ENCODE measurements at regions not wholly inside any gene's neighbourhood (a gene's known extent, or its start where the extent isn't known, plus 50 kb on each side); places are given as distances from the start of the nearest gene placed in this dataset.

DNA sequence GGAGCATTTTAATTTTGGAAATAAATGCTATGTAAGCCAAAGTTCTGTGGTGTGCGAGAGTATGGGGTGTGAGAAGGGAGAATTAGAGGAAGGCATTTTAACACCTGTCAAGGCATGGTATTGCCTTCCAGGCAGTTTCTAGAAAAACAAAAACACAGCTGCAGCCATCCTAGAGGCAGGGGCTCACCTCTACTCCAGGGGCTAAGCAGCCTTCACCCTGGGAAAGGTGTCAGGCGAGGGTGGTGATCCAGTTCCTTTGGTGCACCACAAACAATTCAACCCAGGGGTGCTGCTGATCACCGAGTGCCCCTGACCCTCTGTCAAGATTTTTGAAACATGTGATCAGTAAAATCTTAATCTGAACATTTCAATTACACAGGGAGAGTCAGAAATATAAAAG, 59.2 kb upstream of the GPR26 start:
- no peak for DNase-seq (ENCODE audit: low spot score)

- no peak for DNase-seq (ENCODE audit: low spot score)
Observed at GRCh38 chr10:123607386-123607785, 58.8 kb upstream of the GPR26 start.

DNA sequence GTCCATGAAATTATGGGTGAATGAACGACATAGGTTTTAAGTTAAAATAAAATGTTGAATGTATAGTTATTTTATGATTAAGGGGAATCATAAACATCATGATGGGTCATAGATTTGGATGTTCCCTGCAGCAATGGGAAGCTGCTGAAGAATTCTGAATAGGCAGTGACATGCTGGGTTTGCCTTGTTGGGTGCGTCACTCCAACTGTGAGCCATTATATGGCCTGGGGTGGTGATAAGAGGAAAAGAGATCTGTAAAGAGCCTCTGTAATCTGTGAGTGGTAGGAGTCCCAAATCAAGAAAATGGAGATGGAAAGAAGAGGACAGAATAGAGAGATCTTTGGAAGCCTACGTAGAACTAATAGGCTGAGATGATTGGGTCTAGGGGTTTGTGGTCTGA, 58.1 kb upstream of the GPR26 start:
- no peak for DNase-seq (ENCODE audit: low spot score)

DNA sequence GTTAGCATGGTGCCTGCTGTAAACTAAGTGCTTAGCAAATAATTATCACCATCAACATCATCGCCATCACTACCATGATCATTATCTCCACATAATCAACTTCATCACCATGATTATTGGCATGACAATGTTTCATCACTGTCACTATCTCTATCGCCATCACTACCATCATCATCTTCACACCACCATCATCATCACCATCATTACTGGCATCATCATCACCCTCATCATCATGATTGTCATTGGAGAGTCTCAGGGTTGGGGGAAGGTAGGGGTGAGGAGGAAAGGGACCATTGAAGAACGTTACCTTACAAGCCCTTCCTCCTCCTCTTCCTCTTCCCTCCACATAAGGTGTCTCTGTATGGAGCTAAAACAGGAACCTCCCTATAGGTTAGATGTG, 54.9 kb upstream of the GPR26 start:
- DNase-seq (ENCODE audit: low spot score) = no peak

DNA sequence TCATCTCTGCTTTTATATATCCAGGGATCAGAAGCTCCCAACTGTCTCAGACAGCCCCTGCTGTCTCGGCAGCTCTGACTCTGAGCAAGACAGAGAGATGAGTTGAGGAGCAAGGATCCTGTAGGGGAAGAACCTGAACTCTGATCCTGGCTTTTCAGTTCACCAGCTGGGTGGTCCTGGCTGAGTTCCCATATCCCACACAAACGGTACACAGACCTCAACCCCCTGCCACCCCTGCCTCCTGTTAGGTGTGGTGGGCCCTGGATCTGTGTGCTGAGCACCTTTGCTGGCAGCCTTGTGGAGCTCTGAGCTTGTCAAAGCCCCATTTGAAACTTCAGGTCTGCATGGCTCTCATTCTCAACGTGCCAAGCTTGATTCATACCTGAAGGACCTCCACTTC, 54.3 kb upstream of the GPR26 start:
- no peak for DNase-seq (ENCODE audit: low spot score)

- DNase-seq (ENCODE audit: low spot score) = no peak
Observed at GRCh38 chr10:123613346-123613850, 52.8 kb upstream of the GPR26 start.

DNA sequence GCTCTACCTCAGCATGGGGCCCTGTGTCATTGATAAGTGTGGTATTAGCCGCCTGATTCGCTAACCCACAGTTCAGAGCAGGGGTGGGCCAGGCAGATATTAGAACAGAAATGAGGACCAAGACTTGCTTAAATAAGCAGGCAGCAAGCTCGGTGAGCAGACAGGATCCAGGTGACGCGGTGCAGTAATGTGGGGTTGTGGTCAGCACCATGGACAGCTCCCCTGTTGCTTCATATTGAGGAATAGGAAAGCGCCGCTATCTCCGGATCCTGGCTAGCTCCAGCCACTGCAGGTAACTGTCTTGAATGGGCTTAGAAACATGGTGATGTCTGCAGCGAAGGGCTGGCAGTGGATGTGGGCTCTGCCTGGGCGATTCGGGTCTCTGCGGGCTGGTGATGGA, 51.3 kb upstream of the GPR26 start:
- DNase-seq (ENCODE audit: low spot score) = peak; percentile 34

All from activated CD4-positive, alpha-beta T cell treated with anti-CD3 and anti-CD28 coated beads, Interleukin-2, Interleukin-4, amounts not matched to agents 100 ng/mL and 50 ng/mL, durations not matched to agents 16 hours and 8 hours (primary cell).